GM12891 (cell line): ENCODE measurements at regions not wholly inside any gene's neighbourhood (a gene's known extent, or its start where the extent isn't known, plus 50 kb on each side); places are given as distances from the start of the nearest gene placed in this dataset.

Experiments used
- PAX5 ChIP-seq: IDR thresholded peaks from 2 replicates; pipeline ENCODE4 v1.6.1; 2011; ENCODE audit warnings: low read length, moderate library complexity, mild to moderate bottlenecking; ENCODE audit not compliant: insufficient read depth, severe bottlenecking
- POLR2A ChIP-seq: IDR thresholded peaks from 2 replicates; pipeline ENCODE4 v1.6.1; 2011; ENCODE audit warnings: low read depth, low read length, control low read depth
- POLR2AphosphoS5 ChIP-seq: IDR thresholded peaks from 2 replicates; pipeline ENCODE4 v1.6.1; 2011; ENCODE audit warnings: low read depth, low read length, control low read depth
- POU2F2 ChIP-seq: IDR thresholded peaks from 2 replicates; pipeline ENCODE4 v1.6.1; 2011; ENCODE audit warnings: low read depth, mild to moderate bottlenecking, control low read depth, low read length, moderate library complexity
- SPI1 ChIP-seq: IDR thresholded peaks from 2 replicates; pipeline ENCODE4 v1.6.1; 2011; ENCODE audit warnings: low read depth, low read length, control low read depth
- TAF1 ChIP-seq: IDR thresholded peaks from 2 replicates; pipeline ENCODE4 v1.6.1; 2011; ENCODE audit warnings: low read depth, low read length, control low read depth

GRCh38 chr15:96790004-96790403 lies 459.5 kb downstream of the NR2F2 start:
- no peak for TF ChIP-seq POLR2A
- no peak for TF ChIP-seq TAF1
- no peak for TF ChIP-seq POU2F2
- TF ChIP-seq POLR2AphosphoS5 = no peak
- TF ChIP-seq SPI1 = no peak
- TF ChIP-seq PAX5 = no peak
